ENCODE measurements at regions not wholly inside any gene's neighbourhood (a gene's known extent, or its start where the extent isn't known, plus 50 kb on each side); places are given as distances from the start of the nearest gene placed in this dataset.

GRCh38 chr2:5940596-5941535 is 248.7 kb downstream of the SOX11 start:
- no peak for TF ChIP-seq POLR2A (IDR thresholded peaks at IDR 0.05)
- TF ChIP-seq, protein P1, sequence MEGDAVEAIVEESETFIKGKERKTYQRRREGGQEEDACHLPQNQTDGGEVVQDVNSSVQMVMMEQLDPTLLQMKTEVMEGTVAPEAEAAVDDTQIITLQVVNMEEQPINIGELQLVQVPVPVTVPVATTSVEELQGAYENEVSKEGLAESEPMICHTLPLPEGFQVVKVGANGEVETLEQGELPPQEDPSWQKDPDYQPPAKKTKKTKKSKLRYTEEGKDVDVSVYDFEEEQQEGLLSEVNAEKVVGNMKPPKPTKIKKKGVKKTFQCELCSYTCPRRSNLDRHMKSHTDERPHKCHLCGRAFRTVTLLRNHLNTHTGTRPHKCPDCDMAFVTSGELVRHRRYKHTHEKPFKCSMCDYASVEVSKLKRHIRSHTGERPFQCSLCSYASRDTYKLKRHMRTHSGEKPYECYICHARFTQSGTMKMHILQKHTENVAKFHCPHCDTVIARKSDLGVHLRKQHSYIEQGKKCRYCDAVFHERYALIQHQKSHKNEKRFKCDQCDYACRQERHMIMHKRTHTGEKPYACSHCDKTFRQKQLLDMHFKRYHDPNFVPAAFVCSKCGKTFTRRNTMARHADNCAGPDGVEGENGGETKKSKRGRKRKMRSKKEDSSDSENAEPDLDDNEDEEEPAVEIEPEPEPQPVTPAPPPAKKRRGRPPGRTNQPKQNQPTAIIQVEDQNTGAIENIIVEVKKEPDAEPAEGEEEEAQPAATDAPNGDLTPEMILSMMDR (IDR thresholded peaks at IDR 0.05): no peak

All from right lobe of liver (tissue), 4 donors.